Gastrocnemius medialis (tissue), 4 donors: ENCODE measurements at regions not wholly inside any gene's neighbourhood (a gene's known extent, or its start where the extent isn't known, plus 50 kb on each side); places are given as distances from the start of the nearest gene placed in this dataset.

Experiments used
- ATAC-seq, 2 donors: fragments of 150-250 bp; one replicate each; pipeline ENCODE4 v1.9.1; 2016
- DNase-seq, 2 donors: peaks; one replicate each; pipeline ENCODE4 v3.0.0-alpha.2; 2019
- H3K27ac ChIP-seq, 4 donors: fragments of 200-600 bp; sonication (generic); 1 replicate in 1 of 4; 2 replicates in 3 of 4; pipeline ENCODE4 v1.5.1; 2016 to 2018; ENCODE audit warnings: mild to moderate bottlenecking in 2 of 4, moderate library complexity in 1 of 4
- H3K27me3 ChIP-seq, 3 donors: fragments of 200-600 bp; sonication (generic) in 2 of 3; 1 replicate in 1 of 3; 2 replicates in 2 of 3; pipeline versions ENCODE4 v1.5.1 to v1.6.0; 2016 to 2019; ENCODE audit warnings: mild to moderate bottlenecking in 1 of 3, moderate library complexity in 1 of 3
- H3K36me3 ChIP-seq, 2 donors: fragments of 200-600 bp; sonication (generic) in 1 of 2; one replicate each; pipeline ENCODE4 v1.5.1; 2017 to 2018
- H3K4me1 ChIP-seq, 2 donors: fragments of 200-600 bp; sonication (generic) in 1 of 2; one replicate each; pipeline ENCODE4 v1.5.1; 2016 to 2017; ENCODE audit warnings: mild to moderate bottlenecking in 2 of 2
- H3K4me3 ChIP-seq, 4 donors: fragments of 200-600 bp; sonication (generic) in 3 of 4; 1 replicate in 1 of 4; 2 replicates in 3 of 4; pipeline ENCODE4 v1.5.1; 2016 to 2019; ENCODE audit warnings: mild to moderate bottlenecking in 2 of 4
- H3K9me3 ChIP-seq, 3 donors: fragments of 200-600 bp; sonication (generic) in 2 of 3; 1 replicate in 1 of 3; 2 replicates in 2 of 3; pipeline ENCODE4 v1.5.1; 2016 to 2019
- POLR2A ChIP-seq, 2 donors: fragments of 450-650 bp; IDR thresholded peaks; one replicate each; pipeline ENCODE4 v1.6.1; 2017; ENCODE audit warnings: antibody characterized with exemption in 2 of 2, mild to moderate bottlenecking in 2 of 2, moderate library complexity in 2 of 2
- in situ Hi-C, 4 donors: fragments of 200-750 bp; cut with MboI; loops; one replicate each; pipeline versions ENCODE4 v1.15.0 to v1.8.0; 2017; ENCODE audit warnings: low sequenced_read_pairs in 4 of 4
- intact Hi-C: fragments of 100-400 bp; cut with DNase I; formaldehyde crosslinking; loops from one replicate; pipeline ENCODE4 v1.15.1; 2023; ENCODE audit warnings: low total_unique reads
- TF ChIP-seq, protein P1 (sequence below), 5 experiments: fragments of 450-650 bp in 3 of 5; fragments of 200-600 bp in 2 of 5; sonication (generic) in 2 of 5; IDR thresholded peaks in 4 of 5; conservative IDR thresholded peaks in 1 of 5; 1 replicate in 4 of 5; 2 replicates in 1 of 5; pipeline ENCODE4 v1.5.1; 2016 to 2019; ENCODE audit warnings: antibody characterized with exemption in 5 of 5, mild to moderate bottlenecking in 3 of 5, moderate library complexity in 3 of 5

DNA sequence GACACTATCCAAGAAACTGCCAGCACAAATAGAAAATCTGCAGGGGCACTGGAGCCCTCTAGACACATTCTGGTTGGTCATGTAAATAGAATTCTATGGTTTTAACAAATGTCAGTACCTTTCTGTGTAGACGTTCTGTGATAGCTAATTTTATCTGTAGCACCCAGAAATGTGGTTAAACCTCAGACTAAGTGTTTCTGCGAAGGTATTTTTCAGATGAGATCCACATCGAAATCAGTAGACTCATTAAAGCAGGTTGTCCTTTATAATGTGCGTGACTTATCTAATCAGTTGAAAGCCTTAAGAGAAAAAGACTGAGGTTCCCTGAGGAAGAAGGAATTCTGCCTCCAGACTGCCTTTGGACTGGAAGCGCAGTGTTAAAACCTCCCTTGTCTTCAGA is 922.9 kb downstream of the EFNB2 start:
- H3K36me3 ChIP-seq: no peaks in the 10 kb centered on the region
- H3K27ac ChIP-seq: no peak overlapping the region
- ATAC-seq (no peak), DNase-seq (no peak)
- no peak for TF ChIP-seq POLR2A (IDR thresholded peaks at IDR 0.05)
- TF ChIP-seq, protein P1, sequence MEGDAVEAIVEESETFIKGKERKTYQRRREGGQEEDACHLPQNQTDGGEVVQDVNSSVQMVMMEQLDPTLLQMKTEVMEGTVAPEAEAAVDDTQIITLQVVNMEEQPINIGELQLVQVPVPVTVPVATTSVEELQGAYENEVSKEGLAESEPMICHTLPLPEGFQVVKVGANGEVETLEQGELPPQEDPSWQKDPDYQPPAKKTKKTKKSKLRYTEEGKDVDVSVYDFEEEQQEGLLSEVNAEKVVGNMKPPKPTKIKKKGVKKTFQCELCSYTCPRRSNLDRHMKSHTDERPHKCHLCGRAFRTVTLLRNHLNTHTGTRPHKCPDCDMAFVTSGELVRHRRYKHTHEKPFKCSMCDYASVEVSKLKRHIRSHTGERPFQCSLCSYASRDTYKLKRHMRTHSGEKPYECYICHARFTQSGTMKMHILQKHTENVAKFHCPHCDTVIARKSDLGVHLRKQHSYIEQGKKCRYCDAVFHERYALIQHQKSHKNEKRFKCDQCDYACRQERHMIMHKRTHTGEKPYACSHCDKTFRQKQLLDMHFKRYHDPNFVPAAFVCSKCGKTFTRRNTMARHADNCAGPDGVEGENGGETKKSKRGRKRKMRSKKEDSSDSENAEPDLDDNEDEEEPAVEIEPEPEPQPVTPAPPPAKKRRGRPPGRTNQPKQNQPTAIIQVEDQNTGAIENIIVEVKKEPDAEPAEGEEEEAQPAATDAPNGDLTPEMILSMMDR (IDR thresholded peaks at IDR 0.05 in 4 of 5, conservative IDR thresholded peaks at IDR 0.05 in 1 of 5): no peak
- no peaks in the 10 kb centered on the region for H3K4me1 ChIP-seq
- in situ Hi-C loops: no loop called here
- H3K4me3 ChIP-seq: no peak overlapping the region
- no peaks in the 10 kb centered on the region for H3K27me3 ChIP-seq
- no peaks in the 10 kb centered on the region for H3K9me3 ChIP-seq
- intact Hi-C loops: no loop called here

DNA sequence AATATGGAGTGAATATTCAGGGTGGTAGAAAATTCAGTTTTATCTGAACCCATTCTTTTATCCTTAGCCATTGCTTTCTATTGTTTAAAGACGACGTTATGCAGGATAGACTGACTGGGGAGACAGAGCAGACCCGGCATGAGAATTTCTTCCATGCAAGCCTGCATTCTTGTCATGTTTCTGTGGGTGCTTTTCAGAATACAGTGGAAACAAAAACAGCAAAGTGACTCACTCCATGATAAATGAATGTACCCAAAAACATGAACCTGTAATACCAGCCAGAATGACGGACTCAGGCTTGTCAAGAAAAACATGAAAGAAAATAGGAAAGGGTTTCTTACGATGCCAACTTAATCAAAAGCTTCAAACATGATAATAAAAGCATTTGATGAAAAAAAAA is 924.0 kb downstream of the EFNB2 start:
- intact Hi-C loops (no loop called here), in situ Hi-C loops (no loop called here)
- Histone ChIP-seq H3K36me3 (no peaks in the 10 kb centered on the region), H3K4me3 (no peak overlapping the region), H3K4me1 (no peaks in the 10 kb centered on the region), H3K27ac (no peak overlapping the region), H3K27me3 (no peaks in the 10 kb centered on the region), H3K9me3 (no peaks in the 10 kb centered on the region)
- ATAC-seq (no peak), DNase-seq (no peak)
- TF ChIP-seq POLR2A (IDR thresholded peaks at IDR 0.05): no peak
- TF ChIP-seq, protein P1 (IDR thresholded peaks at IDR 0.05 in 4 of 5, conservative IDR thresholded peaks at IDR 0.05 in 1 of 5): no peak

DNA sequence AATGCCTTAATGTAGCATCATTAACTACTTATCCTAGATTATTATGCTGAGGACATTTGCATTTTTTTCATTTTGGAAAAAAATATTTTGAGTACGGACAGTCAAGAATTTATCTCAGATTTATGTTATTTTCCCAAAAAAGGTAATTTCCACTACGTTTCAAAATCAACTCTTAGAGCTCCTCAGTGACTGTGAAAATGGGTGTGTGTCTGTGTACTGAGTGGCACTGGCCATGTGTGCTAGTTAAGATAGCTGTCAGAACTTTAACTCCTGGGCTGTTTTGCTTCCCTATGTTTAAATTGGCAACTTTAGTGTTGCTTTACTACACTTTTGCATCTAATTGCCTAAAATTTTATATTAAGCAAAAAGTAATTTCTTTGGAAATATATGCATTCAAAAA is 927.4 kb downstream of the EFNB2 start:
- DNase-seq: no peak
- H3K36me3 ChIP-seq: no peaks in the 10 kb centered on the region
- TF ChIP-seq, protein P1 (IDR thresholded peaks at IDR 0.05 in 4 of 5, conservative IDR thresholded peaks at IDR 0.05 in 1 of 5): no peak
- no peak for TF ChIP-seq POLR2A (IDR thresholded peaks at IDR 0.05)
- H3K4me3 ChIP-seq: no peak overlapping the region
- no peaks in the 10 kb centered on the region for H3K27me3 ChIP-seq
- intact Hi-C loops: no loop called here
- no peaks in the 10 kb centered on the region for H3K4me1 ChIP-seq
- in situ Hi-C loops: no loop called here
- H3K9me3 ChIP-seq: no peaks in the 10 kb centered on the region
- H3K27ac ChIP-seq: no peak overlapping the region
- no peak for ATAC-seq

DNA sequence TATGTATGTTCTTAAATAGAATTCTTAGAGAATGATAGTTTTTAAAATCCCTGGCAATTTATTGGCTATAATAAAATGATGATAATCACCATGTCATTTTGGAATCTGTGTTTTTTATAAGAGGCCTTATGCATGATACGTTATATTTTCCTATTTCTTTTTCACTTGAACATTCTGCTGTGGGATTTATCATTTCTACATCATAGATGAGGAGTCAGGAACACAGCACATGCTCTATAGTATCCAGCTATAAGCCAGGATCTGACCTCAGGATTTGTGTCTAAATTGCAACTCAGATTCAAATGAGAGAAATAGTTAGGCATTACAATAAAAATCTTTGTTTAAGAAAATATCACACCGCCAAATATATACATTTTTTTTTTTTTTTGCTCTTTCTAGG is 928.0 kb downstream of the EFNB2 start:
- DNase-seq (no peak), ATAC-seq (no peak)
- Histone ChIP-seq H3K36me3 (no peaks in the 10 kb centered on the region), H3K4me3 (no peak overlapping the region), H3K27me3 (no peaks in the 10 kb centered on the region), H3K4me1 (no peaks in the 10 kb centered on the region), H3K27ac (no peak overlapping the region), H3K9me3 (no peaks in the 10 kb centered on the region)
- no peak for TF ChIP-seq POLR2A (IDR thresholded peaks at IDR 0.05)
- TF ChIP-seq, protein P1 (IDR thresholded peaks at IDR 0.05 in 4 of 5, conservative IDR thresholded peaks at IDR 0.05 in 1 of 5): no peak
- in situ Hi-C loops (no loop called here), intact Hi-C loops (no loop called here)

DNA sequence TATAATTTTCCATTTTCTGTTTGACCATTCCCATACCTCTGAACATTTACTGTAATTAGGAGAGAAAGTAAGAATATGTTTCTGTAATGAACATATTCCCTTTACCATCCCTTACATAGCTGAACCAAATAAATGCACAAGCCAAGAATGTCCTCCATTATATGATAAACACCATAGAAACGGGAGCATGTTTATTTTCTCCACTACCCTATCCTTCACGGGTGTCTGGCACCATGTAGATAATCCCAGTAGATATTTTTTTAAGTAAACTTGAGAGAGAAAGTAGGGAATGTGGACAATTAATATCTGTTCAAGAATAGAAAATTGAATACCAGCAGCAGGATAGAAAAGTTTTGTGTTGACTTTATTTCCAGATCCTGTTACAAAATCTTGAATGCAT is 928.4 kb downstream of the EFNB2 start:
- ATAC-seq (no peak), DNase-seq (no peak)
- Histone ChIP-seq H3K4me3 (no peak overlapping the region), H3K27ac (no peak overlapping the region), H3K27me3 (no peaks in the 10 kb centered on the region), H3K4me1 (no peaks in the 10 kb centered on the region), H3K36me3 (no peaks in the 10 kb centered on the region), H3K9me3 (no peaks in the 10 kb centered on the region)
- intact Hi-C loops: no loop called here
- in situ Hi-C loops: no loop called here
- TF ChIP-seq POLR2A (IDR thresholded peaks at IDR 0.05): no peak
- TF ChIP-seq, protein P1 (IDR thresholded peaks at IDR 0.05 in 4 of 5, conservative IDR thresholded peaks at IDR 0.05 in 1 of 5): no peak
